HG03095 (cell line): ENCODE measurements at regions not wholly inside any gene's neighbourhood (a gene's known extent, or its start where the extent isn't known, plus 50 kb on each side); places are given as distances from the start of the nearest gene placed in this dataset.

ENCODE experiments used
- ATAC-seq: cut with Tn5 transposase; IDR thresholded peaks from one replicate; pipeline ENCODE4 v1.9.1; 2021; ENCODE audit warnings: moderate library complexity; ENCODE audit not compliant: unreplicated experiment

- no peak for ATAC-seq
These were observed 145.9 kb downstream of the CARTPT start for GRCh38 chr5:71864730-71865601.

- ATAC-seq = no peak
These were observed 146.7 kb downstream of the CARTPT start for GRCh38 chr5:71865665-71866320.

GRCh38 chr5:71872311-71872864 is 153.3 kb downstream of the CARTPT start:
- ATAC-seq = no peak

GRCh38 chr5:71873191-71873591 is 154.1 kb downstream of the CARTPT start:
- ATAC-seq = no peak

GRCh38 chr5:71874521-71874920 is 155.4 kb downstream of the CARTPT start:
- ATAC-seq = no peak

GRCh38 chr5:71877511-71877910 is 158.4 kb downstream of the CARTPT start:
- no peak for ATAC-seq

GRCh38 chr5:71880536-71880935 is 161.5 kb downstream of the CARTPT start:
- ATAC-seq = no peak

GRCh38 chr5:71882826-71883741 is 164.0 kb downstream of the CARTPT start:
- no peak for ATAC-seq

GRCh38 chr5:71883742-71884103 is 164.6 kb downstream of the CARTPT start:
- ATAC-seq = no peak

GRCh38 chr5:71884926-71885325 is 165.9 kb downstream of the CARTPT start:
- no peak for ATAC-seq

- no peak for ATAC-seq
These were observed 167.3 kb downstream of the CARTPT start for GRCh38 chr5:71886406-71886805.

- ATAC-seq = peak; percentile 99
These were observed 168.6 kb downstream of the CARTPT start for GRCh38 chr5:71887680-71888079.

- ATAC-seq = no peak
These were observed 172.3 kb downstream of the CARTPT start for GRCh38 chr5:71891406-71891805.

GRCh38 chr5:71891856-71892255 is 172.8 kb downstream of the CARTPT start:
- ATAC-seq = no peak

- ATAC-seq = no peak
These were observed 173.7 kb downstream of the CARTPT start for GRCh38 chr5:71892641-71893365.

- no peak for ATAC-seq
These were observed 174.4 kb downstream of the CARTPT start for GRCh38 chr5:71893451-71893850.

- ATAC-seq = no peak
These were observed 175.0 kb downstream of the CARTPT start for GRCh38 chr5:71894091-71894490.

GRCh38 chr5:71895546-71895945 is 176.5 kb downstream of the CARTPT start:
- ATAC-seq = no peak

GRCh38 chr5:71899865-71900342 is 180.8 kb downstream of the CARTPT start:
- ATAC-seq = no peak

- no peak for ATAC-seq
These were observed 184.7 kb downstream of the CARTPT start for GRCh38 chr5:71903808-71904207.
